22Rv1 (cell line): ENCODE measurements at regions not wholly inside any gene's neighbourhood (a gene's known extent, or its start where the extent isn't known, plus 50 kb on each side); places are given as distances from the start of the nearest gene placed in this dataset.

Experiments
- ZFX ChIP-seq: fragments of 450-650 bp; IDR thresholded peaks from 2 replicates; pipeline ENCODE4 v1.6.1; 2017; ENCODE audit warnings: antibody characterized with exemption, borderline replicate concordance
- TF ChIP-seq, protein P1 (sequence below): fragments of 450-650 bp; IDR thresholded peaks from 2 replicates; pipeline ENCODE4 v1.5.1; 2017; ENCODE audit warnings: mild to moderate bottlenecking

DNA sequence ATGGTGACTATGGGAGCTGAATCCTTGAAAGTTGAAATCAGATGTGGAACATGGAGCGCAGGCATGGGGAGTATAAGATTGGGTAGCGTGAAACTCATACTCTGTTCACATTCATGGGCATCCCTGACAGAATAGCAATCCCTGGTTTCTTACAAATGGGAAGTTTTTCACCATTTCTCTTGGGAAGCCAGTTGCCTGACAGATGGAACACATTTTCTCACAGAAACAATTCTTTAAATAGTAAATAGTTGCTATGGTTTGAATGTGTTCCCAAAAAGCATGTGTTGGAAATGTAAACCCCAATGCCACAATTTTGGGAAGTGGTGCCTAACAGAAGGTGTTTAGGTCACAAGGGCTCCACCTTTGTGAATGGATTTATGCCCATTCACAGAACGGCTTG is 262.8 kb upstream of the HS3ST5 start:
- TF ChIP-seq, protein P1, sequence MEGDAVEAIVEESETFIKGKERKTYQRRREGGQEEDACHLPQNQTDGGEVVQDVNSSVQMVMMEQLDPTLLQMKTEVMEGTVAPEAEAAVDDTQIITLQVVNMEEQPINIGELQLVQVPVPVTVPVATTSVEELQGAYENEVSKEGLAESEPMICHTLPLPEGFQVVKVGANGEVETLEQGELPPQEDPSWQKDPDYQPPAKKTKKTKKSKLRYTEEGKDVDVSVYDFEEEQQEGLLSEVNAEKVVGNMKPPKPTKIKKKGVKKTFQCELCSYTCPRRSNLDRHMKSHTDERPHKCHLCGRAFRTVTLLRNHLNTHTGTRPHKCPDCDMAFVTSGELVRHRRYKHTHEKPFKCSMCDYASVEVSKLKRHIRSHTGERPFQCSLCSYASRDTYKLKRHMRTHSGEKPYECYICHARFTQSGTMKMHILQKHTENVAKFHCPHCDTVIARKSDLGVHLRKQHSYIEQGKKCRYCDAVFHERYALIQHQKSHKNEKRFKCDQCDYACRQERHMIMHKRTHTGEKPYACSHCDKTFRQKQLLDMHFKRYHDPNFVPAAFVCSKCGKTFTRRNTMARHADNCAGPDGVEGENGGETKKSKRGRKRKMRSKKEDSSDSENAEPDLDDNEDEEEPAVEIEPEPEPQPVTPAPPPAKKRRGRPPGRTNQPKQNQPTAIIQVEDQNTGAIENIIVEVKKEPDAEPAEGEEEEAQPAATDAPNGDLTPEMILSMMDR, result no peak
- TF ChIP-seq ZFX, result no peak
